ENCODE measurements at regions not wholly inside any gene's neighbourhood (a gene's known extent, or its start where the extent isn't known, plus 50 kb on each side); places are given as distances from the start of the nearest gene placed in this dataset.
"Not testable (repeated sequence)": the region's sequence is repeated elsewhere in the genome, so short reads cannot be mapped to it uniquely, and the experiment has no call there.

DNA sequence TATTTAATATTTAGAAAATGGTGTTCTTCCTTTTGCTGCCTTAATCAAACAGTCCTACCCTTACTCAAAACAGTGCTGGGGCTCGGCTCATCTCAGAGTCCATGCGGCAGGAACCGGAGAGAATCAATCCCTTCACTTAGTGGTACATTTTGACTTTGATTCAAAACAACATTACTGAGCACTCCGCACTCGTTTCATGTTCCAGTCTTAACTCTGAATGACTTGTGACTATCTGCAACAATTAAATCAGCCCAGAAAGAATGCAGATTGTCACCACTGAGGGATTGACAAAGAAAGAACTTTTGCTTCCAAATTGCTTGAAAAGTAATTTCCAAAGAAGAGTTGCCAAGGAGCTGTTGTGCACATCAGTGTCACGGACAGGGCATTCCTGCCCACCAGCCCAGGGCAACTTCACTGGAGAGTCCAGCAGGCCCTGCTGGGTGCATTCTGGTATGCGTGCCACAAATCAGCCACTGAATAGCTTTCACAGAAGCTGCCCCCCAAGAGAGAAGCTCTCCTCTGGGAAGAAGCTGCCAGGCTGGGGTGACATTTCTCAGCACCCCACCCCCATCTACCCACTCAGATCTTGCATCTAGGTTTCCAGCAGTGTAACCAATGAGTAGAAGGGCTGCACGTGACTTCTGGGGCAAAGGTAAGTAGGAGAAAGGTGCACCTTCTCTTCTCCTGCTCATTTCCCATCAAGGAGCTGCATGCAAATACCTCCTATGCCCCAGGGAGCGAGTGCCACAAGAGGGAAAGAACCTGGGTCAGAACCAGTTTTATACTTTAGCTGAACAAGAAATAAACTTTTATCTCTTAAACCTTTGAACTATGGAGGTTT, 84.6 kb upstream of the ATP8B1 start:
- Histone ChIP-seq H3K4me1 (ENCODE audit: insufficient read depth, poor library complexity, severe bottlenecking) (peaks cover 5% of the 10 kb centered on the region), H3K4me3 (ENCODE audit: severe bottlenecking) (no peak overlapping the region), H3K27me3 (ENCODE audit: insufficient read depth, poor library complexity, severe bottlenecking) (no peaks in the 10 kb centered on the region), H3K9me3 (ENCODE audit: severe bottlenecking) (no peaks in the 10 kb centered on the region), H3K27ac (ENCODE audit: poor library complexity, severe bottlenecking) (no peak overlapping the region), H3K36me3 (ENCODE audit: low read depth) (no peaks in the 10 kb centered on the region)
- ATAC-seq (ENCODE audit: low read depth) (no peak), DNase-seq (ENCODE audit: low spot score) (no peak)
- TF ChIP-seq, protein P1, sequence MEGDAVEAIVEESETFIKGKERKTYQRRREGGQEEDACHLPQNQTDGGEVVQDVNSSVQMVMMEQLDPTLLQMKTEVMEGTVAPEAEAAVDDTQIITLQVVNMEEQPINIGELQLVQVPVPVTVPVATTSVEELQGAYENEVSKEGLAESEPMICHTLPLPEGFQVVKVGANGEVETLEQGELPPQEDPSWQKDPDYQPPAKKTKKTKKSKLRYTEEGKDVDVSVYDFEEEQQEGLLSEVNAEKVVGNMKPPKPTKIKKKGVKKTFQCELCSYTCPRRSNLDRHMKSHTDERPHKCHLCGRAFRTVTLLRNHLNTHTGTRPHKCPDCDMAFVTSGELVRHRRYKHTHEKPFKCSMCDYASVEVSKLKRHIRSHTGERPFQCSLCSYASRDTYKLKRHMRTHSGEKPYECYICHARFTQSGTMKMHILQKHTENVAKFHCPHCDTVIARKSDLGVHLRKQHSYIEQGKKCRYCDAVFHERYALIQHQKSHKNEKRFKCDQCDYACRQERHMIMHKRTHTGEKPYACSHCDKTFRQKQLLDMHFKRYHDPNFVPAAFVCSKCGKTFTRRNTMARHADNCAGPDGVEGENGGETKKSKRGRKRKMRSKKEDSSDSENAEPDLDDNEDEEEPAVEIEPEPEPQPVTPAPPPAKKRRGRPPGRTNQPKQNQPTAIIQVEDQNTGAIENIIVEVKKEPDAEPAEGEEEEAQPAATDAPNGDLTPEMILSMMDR (IDR thresholded peaks at IDR 0.05; ENCODE audit: poor library complexity, severe bottlenecking) = no peak

DNA sequence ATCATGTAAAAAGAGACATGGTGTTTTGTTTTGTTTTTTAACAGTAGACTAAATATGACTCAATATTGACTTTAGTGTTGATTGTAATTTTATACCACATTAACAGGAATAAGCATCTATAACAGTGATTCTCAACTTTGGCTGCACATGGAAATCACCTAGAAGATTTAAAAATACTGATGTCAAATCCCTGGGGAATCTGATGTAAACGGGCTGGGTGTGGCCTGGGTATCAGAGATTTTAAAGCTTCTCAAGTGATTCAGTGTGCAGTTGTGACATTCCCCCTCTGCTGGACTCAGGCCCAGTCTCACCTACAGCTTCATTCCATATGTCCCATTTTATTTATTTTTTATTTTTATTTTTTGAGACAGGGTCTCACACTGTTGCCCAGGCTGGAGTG, 82.8 kb upstream of the ATP8B1 start:
- ATAC-seq (ENCODE audit: low read depth) (peak; percentile 48; the same call in 1 of the 3 replicates), DNase-seq (ENCODE audit: low spot score) (no peak)
- Histone ChIP-seq H3K4me1 (ENCODE audit: insufficient read depth, poor library complexity, severe bottlenecking) (peaks cover 5% of the 10 kb centered on the region), H3K27me3 (ENCODE audit: insufficient read depth, poor library complexity, severe bottlenecking) (no peaks in the 10 kb centered on the region), H3K4me3 (ENCODE audit: severe bottlenecking) (no peak overlapping the region), H3K9me3 (ENCODE audit: severe bottlenecking) (no peaks in the 10 kb centered on the region), H3K36me3 (ENCODE audit: low read depth) (no peaks in the 10 kb centered on the region), H3K27ac (ENCODE audit: poor library complexity, severe bottlenecking) (no peak overlapping the region)
- TF ChIP-seq, protein P1 (IDR thresholded peaks at IDR 0.05; ENCODE audit: poor library complexity, severe bottlenecking) = no peak

DNA sequence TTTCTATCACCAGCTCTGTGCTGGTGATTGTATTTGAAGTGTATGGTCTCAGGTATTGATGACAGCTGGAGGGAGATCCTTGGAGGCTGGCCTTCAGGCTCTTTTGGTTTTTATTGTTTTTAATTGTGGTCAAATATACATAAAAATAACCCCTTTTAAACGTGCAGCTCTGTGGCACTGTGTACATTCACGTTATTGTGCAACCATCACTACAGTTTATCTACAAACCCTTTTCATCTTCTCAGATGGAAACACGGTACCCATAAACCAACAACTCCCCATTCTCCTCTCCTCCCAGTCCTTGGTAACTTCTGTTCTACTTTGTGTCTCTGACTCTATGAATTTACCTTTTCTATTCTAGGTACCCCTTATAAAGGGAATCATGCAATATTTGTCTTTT, 79.3 kb upstream of the ATP8B1 start:
- Histone ChIP-seq H3K27ac (ENCODE audit: poor library complexity, severe bottlenecking) (no peak overlapping the region), H3K9me3 (ENCODE audit: severe bottlenecking) (no peaks in the 10 kb centered on the region), H3K4me3 (ENCODE audit: severe bottlenecking) (no peak overlapping the region), H3K27me3 (ENCODE audit: insufficient read depth, poor library complexity, severe bottlenecking) (no peaks in the 10 kb centered on the region), H3K36me3 (ENCODE audit: low read depth) (no peaks in the 10 kb centered on the region), H3K4me1 (ENCODE audit: insufficient read depth, poor library complexity, severe bottlenecking) (peaks cover 5% of the 10 kb centered on the region)
- TF ChIP-seq, protein P1 (IDR thresholded peaks at IDR 0.05; ENCODE audit: poor library complexity, severe bottlenecking) = no peak
- DNase-seq (ENCODE audit: low spot score) (no peak), ATAC-seq (ENCODE audit: low read depth) (no peak)

DNA sequence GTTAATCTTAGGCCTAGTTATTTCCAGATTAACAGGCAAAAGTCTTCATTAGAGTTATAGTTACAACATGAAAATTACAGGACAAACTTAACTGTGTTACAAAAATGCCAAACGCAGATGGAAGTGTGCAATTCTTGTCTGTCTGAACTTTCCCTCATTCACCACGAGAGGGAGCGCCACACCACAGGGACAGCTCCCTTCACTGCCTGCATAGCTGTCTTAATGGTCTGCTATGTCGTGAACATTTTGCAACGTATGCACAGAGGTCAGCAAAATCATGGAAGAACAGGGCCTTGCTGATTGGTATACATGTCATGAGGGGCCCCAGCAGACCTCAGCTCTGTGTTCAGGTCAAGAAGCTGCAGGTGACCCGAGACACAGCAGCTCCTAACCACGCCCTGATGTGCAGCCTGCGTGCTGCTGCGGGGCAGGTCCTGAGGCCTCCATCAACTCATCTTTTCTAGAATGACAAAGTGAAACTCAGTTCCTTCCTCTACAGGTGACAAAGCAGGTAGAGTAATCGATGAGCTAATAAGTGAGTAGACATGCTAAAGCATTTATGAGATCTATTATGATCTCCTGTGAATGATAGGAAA, 78.8 kb upstream of the ATP8B1 start:
- DNase-seq (ENCODE audit: low spot score) (no peak), ATAC-seq (ENCODE audit: low read depth) (peak; percentile 91)
- no peak overlapping the region for H3K27ac ChIP-seq (ENCODE audit: poor library complexity, severe bottlenecking)
- TF ChIP-seq, protein P1 (IDR thresholded peaks at IDR 0.05; ENCODE audit: poor library complexity, severe bottlenecking) = peak; percentile 97
- H3K9me3 ChIP-seq (ENCODE audit: severe bottlenecking) = no peaks in the 10 kb centered on the region
- H3K27me3 ChIP-seq (ENCODE audit: insufficient read depth, poor library complexity, severe bottlenecking) = no peaks in the 10 kb centered on the region
- no peak overlapping the region for H3K4me3 ChIP-seq (ENCODE audit: severe bottlenecking)
- H3K36me3 ChIP-seq (ENCODE audit: low read depth) = no peaks in the 10 kb centered on the region
- peaks cover 5% of the 10 kb centered on the region for H3K4me1 ChIP-seq (ENCODE audit: insufficient read depth, poor library complexity, severe bottlenecking)

DNA sequence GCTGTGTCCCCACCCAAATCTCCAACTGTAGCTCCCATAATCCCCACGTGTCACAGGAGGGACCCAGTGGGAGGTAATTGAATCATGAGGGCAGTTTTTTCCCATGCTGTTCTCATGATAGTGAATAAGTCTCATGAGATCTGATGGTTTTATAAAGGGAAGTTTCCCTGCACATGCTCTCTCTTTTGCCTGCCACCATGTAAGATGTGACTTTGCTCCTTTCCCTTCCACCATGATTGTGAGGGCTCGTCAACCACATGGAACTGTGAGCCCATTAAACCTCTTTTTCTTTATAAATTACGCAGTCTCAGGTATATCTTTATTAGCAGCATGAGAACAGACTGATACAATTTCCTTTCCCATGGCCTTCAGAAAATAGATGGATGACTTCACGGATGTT, 76.8 kb upstream of the ATP8B1 start:
- not testable (repeated sequence) for H3K4me1 ChIP-seq (ENCODE audit: insufficient read depth, poor library complexity, severe bottlenecking); H3K27ac ChIP-seq (ENCODE audit: poor library complexity, severe bottlenecking); DNase-seq (ENCODE audit: low spot score); ATAC-seq (ENCODE audit: low read depth); H3K9me3 ChIP-seq (ENCODE audit: severe bottlenecking); H3K4me3 ChIP-seq (ENCODE audit: severe bottlenecking); H3K36me3 ChIP-seq (ENCODE audit: low read depth); H3K27me3 ChIP-seq (ENCODE audit: insufficient read depth, poor library complexity, severe bottlenecking)
